ENCODE measurements at regions not wholly inside any gene's neighbourhood (a gene's known extent, or its start where the extent isn't known, plus 50 kb on each side); places are given as distances from the start of the nearest gene placed in this dataset.
A peak's percentile ranks its signal among the peaks of the same experiment; 100 is the strongest.
"Not testable (repeated sequence)": the region's sequence is repeated elsewhere in the genome, so short reads cannot be mapped to it uniquely, and the experiment has no call there.

- no peaks in the 10 kb centered on the region for H3K9me3 ChIP-seq (ENCODE audit: control insufficient read depth, low read length)
- H3K4me1 ChIP-seq (ENCODE audit: control insufficient read depth, insufficient read depth, low read length) = peaks cover 2% of the 10 kb centered on the region
- intact Hi-C loops (cut with DNase I) = no loop called here
- ATAC-seq (no peak), DNase-seq (no peak)
- H3K27me3 ChIP-seq (ENCODE audit: control insufficient read depth, insufficient read depth) = no peaks in the 10 kb centered on the region
- WGBS = 79% methylated on average over 5 of the region's 5 CpGs
- H3K4me3 ChIP-seq (ENCODE audit: low read length) = no peak overlapping the region
- H3K27ac ChIP-seq (ENCODE audit: low read length) = no peak overlapping the region
Measured at GRCh38 chr3:160047876-160048275, 59.2 kb downstream of the IL12A start.

GRCh38 chr3:160049038-160049437 is 60.4 kb downstream of the IL12A start:
- WGBS = 85% methylated on average over 2 of the region's 2 CpGs
- DNase-seq = no peak

GRCh38 chr3:160049565-160049964 is 60.9 kb downstream of the IL12A start:
- intact Hi-C loops (cut with DNase I) = no loop called here
- peaks cover 2% of the 10 kb centered on the region for H3K4me1 ChIP-seq (ENCODE audit: control insufficient read depth, insufficient read depth, low read length)
- no peaks in the 10 kb centered on the region for H3K27me3 ChIP-seq (ENCODE audit: control insufficient read depth, insufficient read depth)
- DNase-seq (no peak), ATAC-seq (no peak)
- no peak overlapping the region for H3K4me3 ChIP-seq (ENCODE audit: low read length)
- WGBS = 56% methylated on average over 2 of the region's 2 CpGs
- H3K27ac ChIP-seq (ENCODE audit: low read length) = no peak overlapping the region
- H3K9me3 ChIP-seq (ENCODE audit: control insufficient read depth, low read length) = no peaks in the 10 kb centered on the region

More at GRCh38 chr3:160049038-160049437, 60.4 kb downstream of the IL12A start:
- no peaks in the 10 kb centered on the region for H3K27me3 ChIP-seq (ENCODE audit: control insufficient read depth, insufficient read depth)
- no peaks in the 10 kb centered on the region for H3K9me3 ChIP-seq (ENCODE audit: control insufficient read depth, low read length)
- ATAC-seq = no peak
- intact Hi-C loops (cut with DNase I) = no loop called here
- H3K4me1 ChIP-seq (ENCODE audit: control insufficient read depth, insufficient read depth, low read length) = peaks cover 2% of the 10 kb centered on the region
- H3K4me3 ChIP-seq (ENCODE audit: low read length) = no peak overlapping the region
- H3K27ac ChIP-seq (ENCODE audit: low read length) = no peak overlapping the region

GRCh38 chr3:160049988-160050387 is 61.4 kb downstream of the IL12A start:
- no peak overlapping the region for H3K27ac ChIP-seq (ENCODE audit: low read length)
- H3K4me3 ChIP-seq (ENCODE audit: low read length) = no peak overlapping the region
- no peak for DNase-seq
- 75% methylated on average over 5 of the region's 5 CpGs for WGBS
- ATAC-seq = no peak
- no peaks in the 10 kb centered on the region for H3K27me3 ChIP-seq (ENCODE audit: control insufficient read depth, insufficient read depth)
- intact Hi-C loops (cut with DNase I) = no loop called here
- no peaks in the 10 kb centered on the region for H3K9me3 ChIP-seq (ENCODE audit: control insufficient read depth, low read length)
- H3K4me1 ChIP-seq (ENCODE audit: control insufficient read depth, insufficient read depth, low read length) = peaks cover 2% of the 10 kb centered on the region

- H3K4me1 ChIP-seq (ENCODE audit: control insufficient read depth, insufficient read depth, low read length) = peaks cover 2% of the 10 kb centered on the region
- intact Hi-C loops (cut with DNase I) = no loop called here
- no peak overlapping the region for H3K27ac ChIP-seq (ENCODE audit: low read length)
Measured at GRCh38 chr3:160052385-160053047, 63.9 kb downstream of the IL12A start.

GRCh38 chr3:160053048-160053391 is 64.4 kb downstream of the IL12A start:
- Histone ChIP-seq H3K4me3 (ENCODE audit: low read length) (no peak overlapping the region), H3K27me3 (ENCODE audit: control insufficient read depth, insufficient read depth) (no peaks in the 10 kb centered on the region), H3K4me1 (ENCODE audit: control insufficient read depth, insufficient read depth, low read length) (peaks cover 2% of the 10 kb centered on the region), H3K27ac (ENCODE audit: low read length) (no peak overlapping the region), H3K9me3 (ENCODE audit: control insufficient read depth, low read length) (no peaks in the 10 kb centered on the region)
- WGBS = 61% methylated on average over 4 of the region's 4 CpGs
- DNase-seq (no peak), ATAC-seq (no peak)
- intact Hi-C loops (cut with DNase I) = no loop called here

More at GRCh38 chr3:160052385-160053047, 63.9 kb downstream of the IL12A start:
- WGBS = 57% methylated on average over 7 of the region's 7 CpGs
- H3K27me3 ChIP-seq (ENCODE audit: control insufficient read depth, insufficient read depth) = no peaks in the 10 kb centered on the region
- DNase-seq = no peak
- no peaks in the 10 kb centered on the region for H3K9me3 ChIP-seq (ENCODE audit: control insufficient read depth, low read length)
- no peak overlapping the region for H3K4me3 ChIP-seq (ENCODE audit: low read length)
- peak in 1 of 2 donors; percentile 29 for ATAC-seq

GRCh38 chr3:160054862-160055261 is 66.2 kb downstream of the IL12A start:
- WGBS = 87% methylated on average over 4 of the region's 4 CpGs
- H3K4me3 ChIP-seq (ENCODE audit: low read length); ATAC-seq; H3K27ac ChIP-seq (ENCODE audit: low read length); intact Hi-C loops (cut with DNase I); H3K27me3 ChIP-seq (ENCODE audit: control insufficient read depth, insufficient read depth); H3K4me1 ChIP-seq (ENCODE audit: control insufficient read depth, insufficient read depth, low read length); H3K9me3 ChIP-seq (ENCODE audit: control insufficient read depth, low read length); DNase-seq: not testable (repeated sequence)

GRCh38 chr3:160055659-160056058 is 67.0 kb downstream of the IL12A start:
- Histone ChIP-seq H3K27me3 (ENCODE audit: control insufficient read depth, insufficient read depth) (no peaks in the 10 kb centered on the region), H3K9me3 (ENCODE audit: control insufficient read depth, low read length) (no peaks in the 10 kb centered on the region), H3K27ac (ENCODE audit: low read length) (no peak overlapping the region), H3K4me3 (ENCODE audit: low read length) (no peak overlapping the region), H3K4me1 (ENCODE audit: control insufficient read depth, insufficient read depth, low read length) (no peaks in the 10 kb centered on the region)
- WGBS = 89% methylated on average over 3 of the region's 3 CpGs
- ATAC-seq (no peak), DNase-seq (no peak)
- intact Hi-C loops (cut with DNase I) = no loop called here

GRCh38 chr3:160057331-160057730 is 68.7 kb downstream of the IL12A start:
- H3K4me3 ChIP-seq (ENCODE audit: low read length) = no peak overlapping the region
- no peaks in the 10 kb centered on the region for H3K9me3 ChIP-seq (ENCODE audit: control insufficient read depth, low read length)
- intact Hi-C loops (cut with DNase I) = no loop called here

GRCh38 chr3:160060409-160061027 is 71.9 kb downstream of the IL12A start:
- H3K9me3 ChIP-seq (ENCODE audit: control insufficient read depth, low read length) = no peaks in the 10 kb centered on the region
- no peak overlapping the region for H3K27ac ChIP-seq (ENCODE audit: low read length)
- no peaks in the 10 kb centered on the region for H3K4me1 ChIP-seq (ENCODE audit: control insufficient read depth, insufficient read depth, low read length)
- ATAC-seq = no peak
- H3K4me3 ChIP-seq (ENCODE audit: low read length) = no peak overlapping the region
- H3K27me3 ChIP-seq (ENCODE audit: control insufficient read depth, insufficient read depth) = no peaks in the 10 kb centered on the region
- WGBS = 93% methylated on average over 32 of the region's 32 CpGs
- intact Hi-C loops (cut with DNase I) = no loop called here
- DNase-seq = peak in 1 of 3 donors; percentile 58

More at GRCh38 chr3:160057331-160057730, 68.7 kb downstream of the IL12A start:
- ATAC-seq = no peak
- Histone ChIP-seq H3K27me3 (ENCODE audit: control insufficient read depth, insufficient read depth) (no peaks in the 10 kb centered on the region), H3K27ac (ENCODE audit: low read length) (no peak overlapping the region), H3K4me1 (ENCODE audit: control insufficient read depth, insufficient read depth, low read length) (no peaks in the 10 kb centered on the region)
- DNase-seq = no peak
- WGBS = 72% methylated on average over 2 of the region's 2 CpGs

GRCh38 chr3:160061525-160061924 is 72.9 kb downstream of the IL12A start:
- H3K27me3 ChIP-seq (ENCODE audit: control insufficient read depth, insufficient read depth) = no peaks in the 10 kb centered on the region
- no peaks in the 10 kb centered on the region for H3K4me1 ChIP-seq (ENCODE audit: control insufficient read depth, insufficient read depth, low read length)
- intact Hi-C loops (cut with DNase I) = no loop called here
- no peak overlapping the region for H3K27ac ChIP-seq (ENCODE audit: low read length)
- ATAC-seq (no peak), DNase-seq (no peak)
- H3K4me3 ChIP-seq (ENCODE audit: low read length) = no peak overlapping the region
- H3K9me3 ChIP-seq (ENCODE audit: control insufficient read depth, low read length) = no peaks in the 10 kb centered on the region
- 82% methylated on average over 12 of the region's 12 CpGs for WGBS

All from right cardiac atrium (tissue), 5 donors.